HepG2 (cell line): ENCODE measurements at regions not wholly inside any gene's neighbourhood (a gene's known extent, or its start where the extent isn't known, plus 50 kb on each side); places are given as distances from the start of the nearest gene placed in this dataset.

Source experiments
- ATAC-seq: fragments of 200-7000 bp; cut with Tn5 transposase; 3 replicates; pipeline ENCODE4 v1.9.1; 2020; ENCODE audit warnings: mild to moderate bottlenecking, moderate library complexity
- BruUV-seq: library from RNA; stranded (reverse); fragments of 400-500 nt; replicated peaks from 2 replicates; lab custom pipeline; 2021; lab: Mats Ljungman, UMichigan
- CTCF ChIA-PET: fragments of 300-600 bp; formaldehyde crosslinking; extraction: SDS; loops from one replicate; lab custom pipeline; 2021; ENCODE audit warnings: low total read pairs, inconsistent platforms, low intra/inter-chr PET ratio; lab: Yijun Ruan, JAX
- POLR2A ChIA-PET: fragments of 350-600 bp; sonication (Branson Sonifier 250); formaldehyde crosslinking; loops from one replicate; lab custom pipeline; 2020; ENCODE audit warnings: antibody characterized with exemption, inconsistent platforms; lab: Yijun Ruan, JAX
- DNase-seq: peaks from one replicate; pipeline ENCODE4 v3.0.0-alpha.2; 2015; ENCODE audit warnings: low spot score
- FAIRE-seq: peaks from 3 replicates; lab custom pipeline; 2011; peaks lifted over from hg19 to GRCh38; lab: Jason Lieb, UNC
- H2AFZ ChIP-seq: one replicate; pipeline ENCODE4 v1.6.1; 2011; ENCODE audit warnings: low read length, inconsistent platforms
- H3K27ac ChIP-seq: fragments of 300-600 bp; 3 replicates; pipeline ENCODE4 v1.8.0; 2011; ENCODE audit warnings: mixed run types, mild to moderate bottlenecking, mixed read lengths, low read length, inconsistent platforms; ENCODE audit not compliant: insufficient read depth; ENCODE audit errors: extremely low read length
- H3K27me3 ChIP-seq, 2 experiments: fragments of 200-600 bp in 1 of 2; 2 replicates in 1 of 2; 3 replicates in 1 of 2; pipeline versions ENCODE4 v1.6.0 to v1.8.0; 2011; ENCODE audit warnings: low read length in 2 of 2, mild to moderate bottlenecking in 2 of 2, moderate library complexity in 2 of 2, inconsistent platforms in 1 of 2; ENCODE audit not compliant: insufficient read depth in 2 of 2, control insufficient read depth in 1 of 2
- H3K36me3 ChIP-seq, 2 experiments: fragments of 200-600 bp in 1 of 2; replicated peaks in 1 of 2; 2 replicates in 1 of 2; 3 replicates in 1 of 2; pipeline versions ENCODE4 v1.5.1 to v1.8.0; 2011; ENCODE audit warnings: low read length in 2 of 2, inconsistent platforms in 1 of 2; ENCODE audit not compliant: insufficient read depth in 2 of 2, control insufficient read depth in 1 of 2
- H3K4me1 ChIP-seq: 2 replicates; pipeline ENCODE4 v1.5.1; 2012; ENCODE audit warnings: low read length, inconsistent platforms; ENCODE audit not compliant: insufficient read depth
- H3K4me2 ChIP-seq: 2 replicates; pipeline ENCODE4 v1.6.0; 2011; ENCODE audit warnings: low read depth, low read length, inconsistent platforms
- H3K4me3 ChIP-seq, 3 experiments: fragments of 200-600 bp in 1 of 3; sonication (generic), shearing (Covaris generic) in 1 of 3; replicated peaks in 1 of 3; 2 replicates each; pipeline ENCODE4 v1.5.1; 2011 to 2016; ENCODE audit warnings: low read length in 3 of 3, inconsistent platforms in 2 of 3, low read depth in 2 of 3, mild to moderate bottlenecking in 2 of 3, control low read depth in 1 of 3, mixed read lengths in 1 of 3; ENCODE audit not compliant: insufficient read depth in 1 of 3
- H3K79me2 ChIP-seq: one replicate; pipeline ENCODE4 v1.6.1; 2011; ENCODE audit warnings: low read length, inconsistent platforms; ENCODE audit not compliant: insufficient read depth
- H3K9ac ChIP-seq: 2 replicates; pipeline ENCODE4 v1.6.0; 2011; ENCODE audit warnings: mild to moderate bottlenecking, low read depth, low read length, inconsistent platforms; ENCODE audit not compliant: insufficient read depth
- H3K9me3 ChIP-seq: 2 replicates; pipeline ENCODE4 v1.5.1; 2012; ENCODE audit warnings: mild to moderate bottlenecking, low read length
- H4K20me1 ChIP-seq: 2 replicates; pipeline ENCODE4 v1.6.0; 2011; ENCODE audit warnings: inconsistent platforms, mild to moderate bottlenecking, low read length, moderate library complexity; ENCODE audit not compliant: insufficient read depth
- AGO1 ChIP-seq: fragments of 200-400 bp; formaldehyde crosslinking; IDR thresholded peaks from 2 replicates; pipeline ENCODE4 v1.6.1; 2017; ENCODE audit warnings: mild to moderate bottlenecking, low read depth, low read length, moderate library complexity; ENCODE audit not compliant: poor library complexity, severe bottlenecking
- CEBPB ChIP-seq: IDR thresholded peaks from 2 replicates; pipeline ENCODE4 v1.6.1; 2011; ENCODE audit warnings: low read depth, low read length, improper control_type of control experiment, borderline replicate concordance
- FOXK1 ChIP-seq: sonication (generic); formaldehyde crosslinking; IDR thresholded peaks from 2 replicates; pipeline ENCODE4 v1.4.0; 2020; ENCODE audit warnings: low read depth, missing genetic modification reagents, borderline replicate concordance
- IKZF1 ChIP-seq: fragments of 450-650 bp; IDR thresholded peaks from 2 replicates; pipeline ENCODE4 v1.7.1; 2016
- POLR2G ChIP-seq: fragments of 200-400 bp; formaldehyde crosslinking; IDR thresholded peaks from 2 replicates; pipeline ENCODE4 v1.6.1; 2018; ENCODE audit warnings: mild to moderate bottlenecking, low read depth, low read length, moderate library complexity
- SUZ12 ChIP-seq: fragments of 150-350 bp; IDR thresholded peaks from 2 replicates; pipeline ENCODE4 v1.6.1; 2014; ENCODE audit warnings: low read depth, low read length
- ZNF160 ChIP-seq: sonication (generic); formaldehyde crosslinking; IDR thresholded peaks from 2 replicates; pipeline ENCODE4 v1.8.0; 2022; ENCODE audit warnings: mild to moderate bottlenecking, inconsistent platforms, missing genetic modification reagents
- ZSCAN29 ChIP-seq: sonication (generic); formaldehyde crosslinking; conservative IDR thresholded peaks from 2 replicates; pipeline ENCODE4 v1.4.0; 2020; ENCODE audit warnings: mild to moderate bottlenecking, missing genetic modification reagents
- ZSCAN9 ChIP-seq: IDR thresholded peaks from 2 replicates; pipeline ENCODE4 v1.6.1; 2016; ENCODE audit warnings: borderline replicate concordance
- WGBS: methylation state at CpG from one replicate; pipeline ENCODE4 v1.1.6; 2017; ENCODE audit warnings: low lambda C conversion rate; 5-methylcytosine and 5-hydroxymethylcytosine counted together
- in situ Hi-C: cut with HindIII; loops from 2 replicates; pipeline ENCODE4 v1.10.0; 2017; ENCODE audit warnings: low pct_unique_long_range_greater_than_20kb; ENCODE audit not compliant: extremely low pct_ligation_motif_present
- intact Hi-C: fragments of 100-400 bp; cut with micrococcal nuclease; formaldehyde crosslinking; loops from one replicate; pipeline ENCODE4 v1.10.0; 2022; ENCODE audit not compliant: unreplicated experiment
- TF ChIP-seq, protein P1 (sequence below): IDR thresholded peaks from 2 replicates; pipeline ENCODE4 v1.6.1; 2016; ENCODE audit warnings: low read depth, borderline replicate concordance

GRCh38 chr2:61704364-61704763 lies 149.5 kb downstream of the FAM161A start:
- no peak for DNase-seq
- ATAC-seq: no peak
- FAIRE-seq: no peak
- Histone ChIP-seq H3K27me3 (no peaks in the 10 kb centered on the region; a peak in 2 of 5 replicates), H3K36me3 (no peaks in the 10 kb centered on the region), H3K4me3 (no peak overlapping the region), H3K9me3 (no peaks in the 10 kb centered on the region), H2AFZ (no peak overlapping the region), H3K79me2 (no peaks in the 10 kb centered on the region), H3K4me2 (no peak overlapping the region), H3K27ac (no peak overlapping the region), H4K20me1 (no peaks in the 10 kb centered on the region), H3K9ac (no peak overlapping the region), H3K4me1 (peaks cover 15% of the 10 kb centered on the region)
- in situ Hi-C loops (no loop called here), intact Hi-C loops (no loop called here)
- CTCF ChIA-PET: no interaction called here
- TF ChIP-seq ZNF160: no peak
- TF ChIP-seq ZSCAN29 (CRISPR knock-in tag): no peak
- no peak for TF ChIP-seq IKZF1
- no peak for TF ChIP-seq ZSCAN9 (CRISPR knock-in tag)
- no peak for TF ChIP-seq FOXK1 (CRISPR knock-in tag)
- TF ChIP-seq POLR2G: no peak
- TF ChIP-seq SUZ12: no peak
- TF ChIP-seq, protein P1, sequence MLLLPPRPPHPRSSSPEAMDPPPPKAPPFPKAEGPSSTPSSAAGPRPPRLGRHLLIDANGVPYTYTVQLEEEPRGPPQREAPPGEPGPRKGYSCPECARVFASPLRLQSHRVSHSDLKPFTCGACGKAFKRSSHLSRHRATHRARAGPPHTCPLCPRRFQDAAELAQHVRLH (CRISPR knock-in tag): no peak
- POLR2A ChIA-PET: no interaction called here
- 56% methylated on average over 2 of the region's 2 CpGs for WGBS
- no TSS peak for BruUV-seq

GRCh38 chr2:61702088-61702467 lies 151.8 kb downstream of the FAM161A start:
- in situ Hi-C loops: no loop called here
- TF ChIP-seq CEBPB (0 out of 2 replicates have a peak, but pooled peaks have one; percentile 16), AGO1 (no peak)
- TF ChIP-seq, all 625 proteins: peak for 1
- ChIA-PET POLR2A (interaction anchor here (1.5 kb wide), 1 partner anchor 164 kb away, joined by 3 read pairs; the partner anchor contains the start of gene XPO1), CTCF (no interaction called here)
- Histone ChIP-seq H3K79me2 (no peaks in the 10 kb centered on the region), H3K9me3 (no peaks in the 10 kb centered on the region), H3K4me3 (no peak overlapping the region), H3K36me3 (no peaks in the 10 kb centered on the region), H2AFZ (no peak overlapping the region), H3K4me1 (no peaks in the 10 kb centered on the region), H3K27me3 (no peaks in the 10 kb centered on the region; a peak in 3 of 5 replicates), H4K20me1 (no peaks in the 10 kb centered on the region), H3K9ac (no peak overlapping the region), H3K27ac (no peak overlapping the region), H3K4me2 (no peak overlapping the region)
- no TSS peak for BruUV-seq
- DNase-seq (no peak), ATAC-seq (no peak), FAIRE-seq (no peak)
- intact Hi-C loops: no loop called here
- 23% methylated on average over 2 of the region's 2 CpGs for WGBS
